Stomach (tissue), 8 donors: ENCODE measurements at regions not wholly inside any gene's neighbourhood (a gene's known extent, or its start where the extent isn't known, plus 50 kb on each side); places are given as distances from the start of the nearest gene placed in this dataset.

ENCODE experiments used
- DNase-seq, 2 donors: peaks; one replicate each; pipeline versions ENCODE4 v3.0.0 to v3.0.0-alpha.2; 2013 to 2019
- H3K27ac ChIP-seq, 5 donors: fragments of 200-600 bp in 4 of 5; sonication (generic) in 4 of 5; one replicate each; pipeline ENCODE4 v1.5.1; 2013 to 2019; ENCODE audit warnings: mild to moderate bottlenecking in 1 of 5, moderate library complexity in 1 of 5
- H3K27me3 ChIP-seq, 3 donors: fragments of 200-600 bp; sonication (generic); one replicate each; pipeline ENCODE4 v1.5.1; 2017 to 2019; ENCODE audit warnings: mixed run types in 1 of 3
- H3K36me3 ChIP-seq, 4 donors: fragments of 200-600 bp; sonication (generic); 1 replicate in 3 of 4; 2 replicates in 1 of 4; pipeline ENCODE4 v1.5.1; 2016 to 2019
- H3K4me1 ChIP-seq, 4 donors: fragments of 200-600 bp; sonication (generic); one replicate each; pipeline ENCODE4 v1.5.1; 2016 to 2019
- H3K4me3 ChIP-seq, 4 donors: fragments of 200-600 bp; sonication (generic) in 3 of 4; one replicate each; pipeline ENCODE4 v1.5.1; 2016 to 2019; ENCODE audit warnings: mild to moderate bottlenecking in 1 of 4
- H3K9me3 ChIP-seq, 4 donors: fragments of 200-600 bp; sonication (generic); one replicate each; pipeline ENCODE4 v1.5.1; 2016 to 2019
- CTCF ChIP-seq, 7 experiments: fragments of 450-650 bp in 4 of 7; fragments of 200-600 bp in 3 of 7; sonication (generic) in 3 of 7; IDR thresholded peaks; one replicate each; pipeline ENCODE4 v1.5.1; 2016 to 2019; ENCODE audit warnings: antibody characterized with exemption in 7 of 7, control low read depth in 2 of 7, mild to moderate bottlenecking in 1 of 7
- EP300 ChIP-seq: sonication (generic); formaldehyde crosslinking; IDR thresholded peaks from one replicate; pipeline ENCODE4 v1.6.1; 2017; ENCODE audit warnings: antibody characterized with exemption
- POLR2A ChIP-seq, 4 donors: fragments of 450-650 bp; IDR thresholded peaks; one replicate each; pipeline ENCODE4 v1.6.1; 2016; ENCODE audit warnings: antibody characterized with exemption in 4 of 4, control low read depth in 2 of 4, mild to moderate bottlenecking in 1 of 4, moderate library complexity in 1 of 4
- POLR2AphosphoS5 ChIP-seq, 3 donors: sonication (generic); formaldehyde crosslinking; IDR thresholded peaks; one replicate each; pipeline ENCODE4 v1.6.1; 2016; ENCODE audit warnings: antibody characterized with exemption in 3 of 3
- WGBS, 5 donors: extraction: QIAGEN DNeasy Blood & Tissue Kit in 3 of 5; methylation state at CpG; one replicate each; pipeline versions ENCODE4 v1.1.5 to v1.1.7; 2013 to 2018; 5-methylcytosine and 5-hydroxymethylcytosine counted together
- intact Hi-C: fragments of 100-400 bp; cut with DNase I; formaldehyde crosslinking; loops from one replicate; pipeline ENCODE4 v1.15.1; 2023; ENCODE audit warnings: low total_unique reads
- donor health status: healthy with polysubstance abuse.
- donor health status: Bipolar disorder and iron deficiency.
- donor health status: healthy.

GRCh38 chr6:71396410-71396801, 107.8 kb downstream of the OGFRL1 start:
- H3K36me3 ChIP-seq = peaks cover 0 to 8% (median 3%) of the 10 kb centered on the region in 4 donors
- H3K4me3 ChIP-seq = no peak overlapping the region
- no peak for DNase-seq
- no peaks in the 10 kb centered on the region for H3K27me3 ChIP-seq
- 39 to 67% (median 43%) methylated on average over 2 of the region's 2 CpGs for WGBS, 5 donors
- H3K9me3 ChIP-seq = no peaks in the 10 kb centered on the region
- H3K27ac ChIP-seq = peak overlapping the region; percentile 1 to 59 (median 23)
- TF ChIP-seq POLR2A (IDR thresholded peaks at IDR 0.05) (no peak), CTCF (IDR thresholded peaks at IDR 0.05) (no peak), POLR2AphosphoS5 (IDR thresholded peaks at IDR 0.05) (no peak), EP300 (no peak)
- intact Hi-C loops = no loop called here
- H3K4me1 ChIP-seq = peaks cover 10 to 53% (median 33%) of the 10 kb centered on the region in 4 donors

DNA sequence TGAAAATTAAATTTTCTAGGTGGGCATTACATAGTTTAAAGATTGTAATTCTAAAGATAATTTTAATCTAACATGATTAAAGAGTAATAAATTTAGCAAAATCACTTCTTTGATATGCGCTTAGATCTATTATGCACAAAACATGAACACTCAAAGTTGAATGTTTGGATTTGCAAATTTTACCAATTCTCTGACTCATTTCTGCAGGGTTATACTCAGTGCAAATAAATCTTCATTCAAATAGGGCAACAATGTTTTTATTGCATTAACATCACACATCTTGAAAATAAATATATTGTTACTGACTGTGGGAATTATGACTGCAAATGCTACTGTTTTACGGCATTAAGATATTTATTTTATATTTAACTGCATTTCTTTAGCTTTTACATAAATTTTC, 110.7 kb downstream of the OGFRL1 start:
- intact Hi-C loops = no loop called here
- DNase-seq = no peak

GRCh38 chr6:71400852-71401251, 112.2 kb downstream of the OGFRL1 start:
- no peak for TF ChIP-seq EP300
- no peak for TF ChIP-seq CTCF (IDR thresholded peaks at IDR 0.05)
- TF ChIP-seq POLR2A (IDR thresholded peaks at IDR 0.05) = no peak
- no peak for TF ChIP-seq POLR2AphosphoS5 (IDR thresholded peaks at IDR 0.05)
- Histone ChIP-seq H3K4me1 (peaks cover 6 to 53% (median 35%) of the 10 kb centered on the region in 4 donors), H3K36me3 (peaks cover 0 to 8% (median 3%) of the 10 kb centered on the region in 4 donors), H3K27ac (no peak overlapping the region), H3K27me3 (no peaks in the 10 kb centered on the region), H3K9me3 (no peaks in the 10 kb centered on the region), H3K4me3 (no peak overlapping the region)
- intact Hi-C loops = no loop called here
- DNase-seq = no peak

More for the DNA sequence above, 110.7 kb downstream of the OGFRL1 start:
- 49 to 97% (median 77%) methylated on average over 2 of the region's 2 CpGs for WGBS, 5 donors
- no peaks in the 10 kb centered on the region for H3K9me3 ChIP-seq
- H3K27me3 ChIP-seq = no peaks in the 10 kb centered on the region
- H3K36me3 ChIP-seq = peaks cover 0 to 8% (median 3%) of the 10 kb centered on the region in 4 donors
- TF ChIP-seq POLR2A (IDR thresholded peaks at IDR 0.05) (no peak), EP300 (no peak), POLR2AphosphoS5 (IDR thresholded peaks at IDR 0.05) (no peak), CTCF (IDR thresholded peaks at IDR 0.05) (no peak)
- H3K4me3 ChIP-seq = no peak overlapping the region
- no peak overlapping the region for H3K27ac ChIP-seq
- H3K4me1 ChIP-seq = peaks cover 10 to 51% (median 34%) of the 10 kb centered on the region in 4 donors

DNA sequence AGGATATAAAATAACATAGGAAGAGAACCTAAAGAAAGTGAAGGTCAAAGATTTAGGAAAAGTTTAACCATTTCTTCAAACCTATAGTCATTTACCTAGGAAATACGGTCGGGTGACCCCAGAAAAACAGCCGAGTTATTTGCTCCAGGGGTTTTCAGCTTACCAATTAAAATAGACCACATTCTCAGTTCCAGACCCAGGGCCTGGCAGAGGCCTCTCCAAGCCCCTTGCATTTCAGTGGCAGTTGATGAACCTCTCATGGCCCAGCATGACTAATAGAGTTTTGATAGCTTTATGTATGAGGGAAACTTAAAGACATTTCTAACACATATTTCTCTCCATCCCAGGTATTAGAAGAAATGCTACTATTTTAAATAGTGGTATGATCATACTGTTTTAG, 113.5 kb downstream of the OGFRL1 start:
- intact Hi-C loops = no loop called here
- Histone ChIP-seq H3K36me3 (peaks cover 0 to 8% (median 6%) of the 10 kb centered on the region in 4 donors), H3K9me3 (no peaks in the 10 kb centered on the region), H3K4me1 (peaks cover 6 to 40% (median 26%) of the 10 kb centered on the region in 4 donors), H3K4me3 (no peak overlapping the region), H3K27me3 (no peaks in the 10 kb centered on the region), H3K27ac (peak overlapping the region in 1 of 5 donors; percentile 78)
- 87 to 92% (median 87%) methylated on average over 3 of the region's 3 CpGs for WGBS, 5 donors
- no peak for DNase-seq
- TF ChIP-seq CTCF (IDR thresholded peaks at IDR 0.05) (no peak), EP300 (no peak), POLR2A (IDR thresholded peaks at IDR 0.05) (no peak), POLR2AphosphoS5 (IDR thresholded peaks at IDR 0.05) (no peak)
